Cardiac muscle cell (in vitro differentiated cells and primary cell): ENCODE measurements at regions not wholly inside any gene's neighbourhood (a gene's known extent, or its start where the extent isn't known, plus 50 kb on each side); places are given as distances from the start of the nearest gene placed in this dataset.

Experiments used
- DNase-seq, 2 donors: peaks; one replicate each; pipeline versions ENCODE4 v3.0.0 to v3.0.0-alpha.2; 2010 to 2017; ENCODE audit warnings: low read depth in 1 of 2, low spot score in 1 of 2
- H3K27ac ChIP-seq: fragments of 200-600 bp; sonication (generic); 2 replicates; pipeline ENCODE4 v1.5.1; 2016
- H3K27me3 ChIP-seq: fragments of 200-600 bp; sonication (generic); 2 replicates; pipeline ENCODE4 v1.6.0; 2016; ENCODE audit warnings: control low read depth
- H3K36me3 ChIP-seq: fragments of 200-600 bp; sonication (generic); 2 replicates; pipeline ENCODE4 v1.5.1; 2016; ENCODE audit warnings: control low read depth
- H3K4me1 ChIP-seq: fragments of 200-600 bp; sonication (generic); 2 replicates; pipeline ENCODE4 v1.8.1; 2017; ENCODE audit warnings: low read depth, mild to moderate bottlenecking, mixed run types
- H3K4me3 ChIP-seq: fragments of 200-600 bp; sonication (generic); 2 replicates; pipeline ENCODE4 v1.5.1; 2016; ENCODE audit warnings: mild to moderate bottlenecking
- H3K9me3 ChIP-seq: fragments of 200-600 bp; sonication (generic); 2 replicates; pipeline ENCODE4 v1.5.1; 2017; ENCODE audit warnings: low read depth, mild to moderate bottlenecking, control low read depth
- CTCF ChIP-seq: IDR thresholded peaks from 2 replicates; pipeline ENCODE4 v1.5.1; 2012; ENCODE audit warnings: low read depth, mild to moderate bottlenecking, low read length

GRCh38 chr20:40802886-40803285 is 113.8 kb upstream of the MAFB start:
- Histone ChIP-seq H3K36me3 (no peaks in the 10 kb centered on the region), H3K4me1 (peaks cover 22% of the 10 kb centered on the region), H3K27me3 (no peaks in the 10 kb centered on the region), H3K4me3 (no peak overlapping the region), H3K9me3 (no peaks in the 10 kb centered on the region), H3K27ac (no peak overlapping the region)
- no peak for DNase-seq
- no peak for TF ChIP-seq CTCF

- Histone ChIP-seq H3K27me3 (no peaks in the 10 kb centered on the region), H3K9me3 (no peaks in the 10 kb centered on the region), H3K4me1 (peaks cover 22% of the 10 kb centered on the region), H3K4me3 (no peak overlapping the region), H3K27ac (no peak overlapping the region), H3K36me3 (no peaks in the 10 kb centered on the region)
- TF ChIP-seq CTCF: no peak
- DNase-seq: no peak
These were observed 114.3 kb upstream of the MAFB start for GRCh38 chr20:40803381-40803780.

- Histone ChIP-seq H3K27ac (no peak overlapping the region), H3K4me1 (peaks cover 22% of the 10 kb centered on the region), H3K9me3 (no peaks in the 10 kb centered on the region), H3K4me3 (no peak overlapping the region), H3K27me3 (no peaks in the 10 kb centered on the region), H3K36me3 (no peaks in the 10 kb centered on the region)
- TF ChIP-seq CTCF: no peak
- no peak for DNase-seq
These were observed 116.6 kb upstream of the MAFB start for GRCh38 chr20:40805592-40805991.

GRCh38 chr20:40806929-40807820 is 118.1 kb upstream of the MAFB start:
- DNase-seq: peak in 1 of 2 donors; percentile 70
- H3K27me3 ChIP-seq: no peaks in the 10 kb centered on the region
- no peaks in the 10 kb centered on the region for H3K9me3 ChIP-seq
- peaks cover 22% of the 10 kb centered on the region for H3K4me1 ChIP-seq
- TF ChIP-seq CTCF: no peak
- no peaks in the 10 kb centered on the region for H3K36me3 ChIP-seq
- no peak overlapping the region for H3K4me3 ChIP-seq
- peak overlapping the region; percentile 46 for H3K27ac ChIP-seq

GRCh38 chr20:40807821-40808170 is 118.8 kb upstream of the MAFB start:
- peaks cover 22% of the 10 kb centered on the region for H3K4me1 ChIP-seq
- no peaks in the 10 kb centered on the region for H3K36me3 ChIP-seq
- peak overlapping the region; percentile 46 for H3K27ac ChIP-seq
- DNase-seq: no peak
- no peaks in the 10 kb centered on the region for H3K9me3 ChIP-seq
- no peak overlapping the region for H3K4me3 ChIP-seq
- no peak for TF ChIP-seq CTCF
- no peaks in the 10 kb centered on the region for H3K27me3 ChIP-seq
